ENCODE measurements at regions not wholly inside any gene's neighbourhood (a gene's known extent, or its start where the extent isn't known, plus 50 kb on each side); places are given as distances from the start of the nearest gene placed in this dataset.

DNA sequence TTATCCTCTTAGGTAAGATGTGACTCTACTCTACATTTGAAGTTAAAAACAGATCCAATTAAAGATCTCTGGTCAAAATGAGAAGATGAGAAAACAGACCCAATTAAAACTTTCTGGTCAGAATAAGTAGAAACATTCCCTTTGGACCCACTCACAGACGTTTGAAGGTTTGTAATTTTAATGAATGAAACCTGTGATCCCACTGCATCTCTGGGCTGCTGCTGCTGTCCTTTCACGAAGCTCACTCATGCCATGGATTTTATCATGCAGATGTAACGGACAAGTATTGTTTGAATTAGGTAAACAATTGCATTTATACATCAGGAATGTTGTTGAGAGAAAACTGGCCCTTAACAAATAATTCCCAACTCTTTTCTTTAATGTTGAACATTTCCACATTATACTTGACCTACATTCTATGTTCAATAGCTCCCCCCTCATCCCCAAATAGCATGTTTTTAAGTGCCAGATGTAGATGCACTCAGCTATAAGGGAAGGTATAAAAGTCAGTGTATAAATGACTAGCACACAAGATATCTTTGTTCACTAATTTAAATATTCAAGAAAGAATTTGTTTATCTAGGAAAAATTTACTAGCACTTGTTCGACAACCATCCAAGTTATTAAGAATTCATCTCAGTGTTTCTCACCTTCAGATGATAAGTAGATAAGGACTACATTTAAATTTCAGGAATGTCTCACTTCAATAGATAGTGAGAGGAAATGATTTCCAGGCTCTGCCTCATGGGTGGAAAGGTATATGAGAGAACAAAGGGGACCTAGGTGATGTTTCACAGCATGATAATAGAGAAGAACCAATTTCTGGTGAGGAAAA is 202.3 kb upstream of the LMNTD1 start:
- peak; percentile 72 for DNase-seq

DNA sequence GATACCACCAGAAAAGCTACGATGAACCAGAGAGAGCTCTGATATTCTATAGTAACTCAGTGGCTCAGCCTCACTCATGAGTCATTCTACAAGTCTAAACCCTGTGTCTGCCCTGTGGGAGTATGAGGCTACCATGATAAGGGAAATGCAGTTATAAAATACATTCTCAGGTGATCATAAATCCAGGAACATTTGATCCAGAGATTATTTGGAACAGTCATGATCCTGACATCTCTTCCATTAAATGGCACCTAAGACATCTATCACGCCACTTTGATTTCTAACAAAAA is 202.6 kb upstream of the RASSF8 start:
- no peak for DNase-seq

- no peak for DNase-seq
These were observed 201.3 kb upstream of the RASSF8 start for GRCh38 chr12:25757037-25757665.

GRCh38 chr12:25759752-25760151 is 198.7 kb upstream of the RASSF8 start:
- DNase-seq = no peak

DNA sequence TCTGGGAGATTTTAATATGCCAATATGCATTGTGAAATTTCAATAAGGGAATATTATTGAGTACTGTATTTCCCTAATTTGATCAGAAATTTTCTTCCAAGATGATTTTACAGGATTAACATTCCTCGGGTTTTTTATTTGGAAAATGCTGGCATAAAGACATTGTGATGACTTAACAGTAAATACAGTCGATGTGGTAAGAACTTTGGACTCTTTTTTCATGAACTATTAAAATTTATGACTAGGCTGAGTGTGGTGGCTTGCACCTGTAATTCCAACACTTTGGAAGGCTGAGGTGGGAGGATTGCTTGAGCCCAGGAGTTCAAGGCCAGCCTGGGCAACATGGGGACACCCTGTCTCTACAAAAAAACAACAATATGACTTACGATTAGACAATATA is 197.1 kb upstream of the RASSF8 start:
- peak; percentile 29 for DNase-seq

- no peak for DNase-seq
These were observed 194.1 kb upstream of the RASSF8 start for GRCh38 chr12:25764409-25764808.

GRCh38 chr12:25764892-25765291 is 193.6 kb upstream of the RASSF8 start:
- DNase-seq = no peak

DNA sequence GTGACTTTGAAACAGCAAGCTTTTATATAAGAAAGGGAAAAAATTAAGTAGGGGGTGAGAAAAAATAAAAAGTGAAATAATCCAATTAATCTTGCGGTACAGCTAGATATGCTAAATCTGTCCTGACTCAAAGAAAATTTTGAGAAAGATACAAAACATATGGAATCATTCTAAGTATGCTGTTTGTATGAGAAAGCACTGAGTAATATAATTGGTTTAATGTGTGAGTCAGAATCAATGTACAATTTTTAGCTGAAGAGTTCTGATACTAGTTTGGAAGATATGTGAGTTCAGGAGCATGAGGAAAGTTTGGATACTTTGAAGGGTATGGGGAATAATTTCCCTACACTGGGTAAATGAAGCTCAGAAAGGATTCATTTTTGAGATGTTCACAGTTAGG is 190.9 kb upstream of the RASSF8 start:
- DNase-seq = peak; percentile 83

- no peak for DNase-seq
These were observed 190.3 kb upstream of the RASSF8 start for GRCh38 chr12:25768151-25768550.

- DNase-seq = peak; percentile 30
These were observed 189.2 kb upstream of the RASSF8 start for GRCh38 chr12:25769082-25769945.

- DNase-seq = no peak
These were observed 187.4 kb upstream of the RASSF8 start for GRCh38 chr12:25771041-25771440.

DNA sequence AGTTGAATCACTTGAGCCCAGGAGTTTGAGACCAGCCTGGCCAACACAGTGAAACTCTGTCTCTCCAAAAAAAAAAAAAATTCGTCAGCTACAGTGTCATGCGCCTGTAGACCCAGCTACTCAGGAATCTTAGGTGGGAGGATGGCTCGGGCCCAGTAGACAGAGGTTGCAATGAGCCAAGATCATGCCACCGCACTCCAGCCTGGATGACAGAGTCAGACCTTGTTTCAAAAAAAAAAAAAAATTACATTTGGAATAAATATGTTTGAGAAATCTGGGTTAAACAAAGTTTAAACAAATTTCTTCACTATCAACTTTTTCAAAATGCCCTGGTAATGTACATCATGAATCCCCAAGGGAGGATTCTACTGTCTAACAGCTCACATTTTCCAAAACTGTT is 187.0 kb upstream of the RASSF8 start:
- no peak for DNase-seq

DNA sequence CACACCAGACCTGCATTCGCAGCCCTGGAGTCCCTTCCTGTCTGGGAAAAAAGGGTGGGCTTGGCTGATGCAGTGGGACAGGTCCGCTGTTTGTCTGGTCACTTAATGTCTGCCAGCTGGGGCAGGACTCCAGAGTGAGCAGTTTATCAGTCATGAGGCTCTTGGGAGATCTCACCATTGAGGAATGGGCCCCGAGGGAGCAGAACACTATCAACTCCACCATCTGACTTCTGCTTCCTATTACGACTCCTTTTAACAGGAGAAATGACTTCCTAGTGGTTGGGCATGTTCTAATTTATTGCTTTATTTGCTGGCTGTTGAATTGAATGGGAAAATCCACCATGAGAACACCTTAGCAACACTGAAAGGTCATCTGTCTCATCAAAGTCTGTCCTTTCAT is 182.5 kb upstream of the RASSF8 start:
- DNase-seq = no peak

DNA sequence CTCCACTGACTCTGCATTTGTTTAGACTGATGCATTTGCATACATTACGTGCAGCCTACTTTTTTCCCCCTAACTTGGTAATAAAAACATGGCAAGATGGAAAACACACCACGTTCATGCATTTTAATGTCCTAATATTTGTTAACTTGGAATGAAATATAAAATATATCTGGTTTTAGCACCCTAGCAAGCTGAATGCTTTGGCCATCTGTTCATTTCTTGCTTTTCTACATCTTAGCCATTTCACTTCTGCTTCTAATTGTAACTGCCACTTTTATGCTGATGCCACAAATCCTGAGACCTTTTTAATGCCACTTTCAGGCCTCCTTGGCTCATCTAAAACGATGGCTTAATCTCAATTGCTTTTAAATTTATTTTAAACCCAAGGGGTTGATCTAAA is 177.7 kb upstream of the RASSF8 start:
- DNase-seq = no peak

- no peak for DNase-seq
These were observed 177.2 kb upstream of the RASSF8 start for GRCh38 chr12:25781232-25781631.

GRCh38 chr12:25783566-25783965 is 174.9 kb upstream of the RASSF8 start:
- DNase-seq = no peak

DNA sequence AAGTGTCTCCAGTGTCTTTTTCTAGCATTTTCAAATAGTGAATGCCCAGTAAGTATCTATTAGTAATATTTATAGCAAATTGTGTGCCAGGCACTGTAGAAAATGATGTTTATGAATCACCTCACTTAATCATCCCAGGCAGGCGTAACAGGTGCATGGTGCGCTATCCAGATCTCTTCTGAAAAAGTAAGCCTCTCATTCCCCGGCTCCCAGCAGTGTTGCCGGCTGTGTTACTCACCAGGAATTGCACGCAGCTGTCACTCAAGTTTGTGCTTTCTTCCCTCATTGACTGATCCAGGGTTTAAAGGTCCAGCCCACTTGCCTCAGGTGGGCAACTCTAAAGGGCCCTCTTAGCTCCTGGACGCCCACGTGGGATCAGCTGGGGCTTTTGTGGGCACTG is 173.8 kb upstream of the RASSF8 start:
- DNase-seq = no peak

- DNase-seq = no peak
These were observed 173.3 kb upstream of the RASSF8 start for GRCh38 chr12:25785134-25785533.

DNA sequence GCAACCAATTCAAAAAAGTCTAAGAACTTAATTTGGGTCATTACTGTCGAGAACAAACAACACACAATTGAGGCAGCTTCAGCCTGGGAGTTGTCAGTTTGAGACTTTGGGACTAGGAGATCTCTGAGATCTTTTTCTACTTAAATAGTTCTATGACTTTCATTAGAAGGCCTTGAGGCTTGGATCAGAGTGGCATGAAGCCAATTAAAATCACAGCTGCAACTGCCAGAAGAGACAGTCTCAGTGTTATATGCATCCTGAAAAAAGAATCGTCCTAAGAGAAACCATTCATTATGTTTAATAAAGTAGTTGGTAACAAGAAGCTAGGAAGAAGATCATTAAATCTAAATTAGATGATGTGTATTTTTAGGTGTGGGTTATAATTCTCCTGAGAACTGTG is 170.8 kb upstream of the RASSF8 start:
- peak; percentile 11 for DNase-seq

GRCh38 chr12:25788707-25789442 is 169.6 kb upstream of the RASSF8 start:
- no peak for DNase-seq

DNA sequence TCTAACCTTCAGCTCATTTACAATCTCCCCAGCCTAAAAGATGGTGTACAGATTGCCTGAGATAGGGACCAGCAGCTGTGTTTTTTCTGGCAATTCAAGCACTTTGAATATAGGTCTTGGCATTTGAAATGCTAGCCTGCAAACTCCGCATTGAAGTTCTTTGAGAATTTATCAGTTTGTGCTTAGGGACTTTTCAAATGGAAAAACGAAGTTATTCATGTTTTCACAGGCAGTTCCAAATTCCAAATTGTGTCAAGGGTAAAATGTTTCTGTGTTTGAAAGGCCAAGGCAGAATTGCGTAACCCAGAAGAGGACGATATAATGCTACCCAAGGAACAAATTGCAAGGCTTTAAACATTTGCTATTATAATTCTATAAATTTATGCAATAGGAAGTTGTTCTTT is 168.9 kb upstream of the RASSF8 start:
- peak; percentile 86 for DNase-seq

DNA sequence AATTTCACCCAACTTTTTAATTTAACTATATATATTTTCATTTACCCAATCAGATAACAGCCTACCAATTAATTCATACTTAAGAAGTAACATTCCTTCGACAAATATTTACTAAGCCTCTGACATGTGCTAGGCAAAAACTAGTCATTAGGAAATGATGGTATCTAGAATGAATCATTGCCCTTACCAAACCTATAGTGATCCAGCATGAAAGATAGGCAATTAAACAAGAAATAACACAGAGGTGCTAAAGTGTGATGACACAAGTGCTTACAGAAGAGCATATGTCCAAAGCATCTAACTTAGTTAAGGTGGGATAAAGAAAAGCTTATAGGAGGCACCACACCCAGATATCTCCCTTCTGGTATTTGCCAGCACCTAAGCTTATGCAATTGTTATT is 166.5 kb upstream of the RASSF8 start:
- DNase-seq = no peak

DNA sequence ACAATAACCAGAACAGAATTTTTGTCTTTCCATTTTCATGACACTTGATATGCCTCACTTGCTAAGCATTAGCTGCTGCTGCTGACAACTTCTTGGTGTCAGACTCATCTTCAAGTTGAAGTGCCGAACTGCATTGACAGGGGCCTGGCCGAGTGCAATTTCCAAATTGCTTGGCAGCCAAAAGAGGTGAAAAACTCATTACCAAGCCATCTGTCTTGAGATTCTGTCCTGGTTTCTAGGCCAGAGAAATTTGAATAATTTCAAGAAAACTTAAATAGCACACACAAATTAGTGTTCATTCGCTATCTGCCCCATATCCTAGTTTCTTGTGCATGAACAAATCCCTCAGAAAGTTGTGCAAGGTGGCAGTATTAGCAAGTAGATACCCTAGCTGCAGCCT is 165.3 kb upstream of the RASSF8 start:
- DNase-seq = no peak

Data from skin of body (tissue), 1 donor.